Esophagus muscularis mucosa (tissue), 3 donors: ENCODE measurements at regions not wholly inside any gene's neighbourhood (a gene's known extent, or its start where the extent isn't known, plus 50 kb on each side); places are given as distances from the start of the nearest gene placed in this dataset.

ENCODE experiments used
- POLR2A ChIP-seq: fragments of 450-650 bp; IDR thresholded peaks from one replicate; pipeline ENCODE4 v1.6.1; 2017; ENCODE audit warnings: antibody characterized with exemption, moderate library complexity, mild to moderate bottlenecking, low read depth
- POLR2AphosphoS5 ChIP-seq, 2 donors: sonication (generic); formaldehyde crosslinking; IDR thresholded peaks; one replicate each; pipeline ENCODE4 v1.6.1; 2017; ENCODE audit warnings: antibody characterized with exemption in 2 of 2
- TF ChIP-seq, protein P1 (sequence below), 3 experiments: fragments of 200-600 bp in 2 of 3; fragments of 450-650 bp in 1 of 3; sonication (generic) in 2 of 3; IDR thresholded peaks; one replicate each; pipeline ENCODE4 v1.5.1; 2017 to 2019; ENCODE audit warnings: antibody characterized with exemption in 3 of 3, mild to moderate bottlenecking in 2 of 3, moderate library complexity in 1 of 3

DNA sequence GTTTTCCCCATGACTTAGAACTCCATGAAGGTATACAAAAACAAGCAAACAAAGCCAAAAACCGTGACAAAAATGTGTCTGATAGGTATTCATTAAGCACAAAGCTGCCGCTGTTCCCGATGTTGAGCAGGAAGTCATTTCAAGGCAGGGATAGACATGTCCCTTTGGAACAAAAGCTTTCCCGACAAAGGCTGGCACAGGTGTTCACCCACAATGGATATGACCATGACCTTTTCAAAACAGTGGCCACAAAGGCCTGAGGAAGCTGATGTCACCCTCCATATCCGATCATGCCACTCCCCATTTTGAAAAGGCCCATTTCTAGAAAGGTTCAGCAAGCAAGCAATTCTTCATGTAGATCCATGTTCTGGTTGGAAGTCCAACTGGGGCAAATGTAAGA is 279.1 kb downstream of the BTG1 start:
- TF ChIP-seq, protein P1, sequence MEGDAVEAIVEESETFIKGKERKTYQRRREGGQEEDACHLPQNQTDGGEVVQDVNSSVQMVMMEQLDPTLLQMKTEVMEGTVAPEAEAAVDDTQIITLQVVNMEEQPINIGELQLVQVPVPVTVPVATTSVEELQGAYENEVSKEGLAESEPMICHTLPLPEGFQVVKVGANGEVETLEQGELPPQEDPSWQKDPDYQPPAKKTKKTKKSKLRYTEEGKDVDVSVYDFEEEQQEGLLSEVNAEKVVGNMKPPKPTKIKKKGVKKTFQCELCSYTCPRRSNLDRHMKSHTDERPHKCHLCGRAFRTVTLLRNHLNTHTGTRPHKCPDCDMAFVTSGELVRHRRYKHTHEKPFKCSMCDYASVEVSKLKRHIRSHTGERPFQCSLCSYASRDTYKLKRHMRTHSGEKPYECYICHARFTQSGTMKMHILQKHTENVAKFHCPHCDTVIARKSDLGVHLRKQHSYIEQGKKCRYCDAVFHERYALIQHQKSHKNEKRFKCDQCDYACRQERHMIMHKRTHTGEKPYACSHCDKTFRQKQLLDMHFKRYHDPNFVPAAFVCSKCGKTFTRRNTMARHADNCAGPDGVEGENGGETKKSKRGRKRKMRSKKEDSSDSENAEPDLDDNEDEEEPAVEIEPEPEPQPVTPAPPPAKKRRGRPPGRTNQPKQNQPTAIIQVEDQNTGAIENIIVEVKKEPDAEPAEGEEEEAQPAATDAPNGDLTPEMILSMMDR (IDR thresholded peaks at IDR 0.05), result no peak
- TF ChIP-seq POLR2A (no peak), POLR2AphosphoS5 (IDR thresholded peaks at IDR 0.05) (peak; percentile 34 to 36)
